ENCODE measurements at regions not wholly inside any gene's neighbourhood (a gene's known extent, or its start where the extent isn't known, plus 50 kb on each side); places are given as distances from the start of the nearest gene placed in this dataset.

GRCh38 chr5:3996707-3997336, 401.2 kb downstream of the IRX1 start:
- H3K4me3 Mint-ChIP-seq: no peak overlapping the region
- H3K4me1 Mint-ChIP-seq: peaks cover 16% of the 10 kb centered on the region
- peaks cover 5% of the 10 kb centered on the region for H3K9me3 Mint-ChIP-seq

GRCh38 chr5:3997670-3998069, 402.0 kb downstream of the IRX1 start:
- Histone ChIP-seq H3K9ac (ENCODE audit: extremely low read depth, low read length, poor library complexity, severe bottlenecking) (no peak overlapping the region), H3K36me3 (ENCODE audit: control insufficient read depth, insufficient read depth, low read length) (no peaks in the 10 kb centered on the region), H3K4me3 (ENCODE audit: low read length) (no peak overlapping the region), H3K4me1 (ENCODE audit: control insufficient read depth, insufficient read depth, low read length) (no peaks in the 10 kb centered on the region), H3K27ac (ENCODE audit: low read depth, low read length) (no peak overlapping the region), H3K9me3 (ENCODE audit: control insufficient read depth, low read length) (no peaks in the 10 kb centered on the region), H3K27me3 (ENCODE audit: control insufficient read depth, insufficient read depth, low read length, poor library complexity, severe bottlenecking) (no peaks in the 10 kb centered on the region)
- Mint-ChIP-seq H3K27ac (peak overlapping the region; percentile 21), H3K27me3 (ENCODE audit: insufficient read depth) (no peaks in the 10 kb centered on the region), H3K9me3 (no peaks in the 10 kb centered on the region), H3K36me3 (ENCODE audit: low read depth) (no peaks in the 10 kb centered on the region), H3K4me3 (no peak overlapping the region), H3K4me1 (peaks cover 16% of the 10 kb centered on the region)
- 92 to 100% methylated on average over 3 of the region's 4 CpGs for WGBS, 2 experiments (ENCODE audit: insufficient coverage in 1 of 2, insufficient read length in 1 of 2)
- no peak for TF ChIP-seq CTCF (conservative IDR thresholded peaks at IDR 0.05)
- no peak for DNase-seq

More at GRCh38 chr5:3996707-3997336, 401.2 kb downstream of the IRX1 start:
- H3K36me3 Mint-ChIP-seq (ENCODE audit: low read depth): no peaks in the 10 kb centered on the region
- Histone ChIP-seq H3K4me3 (ENCODE audit: low read length) (no peak overlapping the region), H3K9ac (ENCODE audit: extremely low read depth, low read length, poor library complexity, severe bottlenecking) (no peak overlapping the region), H3K9me3 (ENCODE audit: control insufficient read depth, low read length) (peaks cover 2% of the 10 kb centered on the region), H3K27ac (ENCODE audit: low read depth, low read length) (peak overlapping the region; percentile 29), H3K36me3 (ENCODE audit: control insufficient read depth, insufficient read depth, low read length) (no peaks in the 10 kb centered on the region), H3K27me3 (ENCODE audit: control insufficient read depth, insufficient read depth, low read length, poor library complexity, severe bottlenecking) (no peaks in the 10 kb centered on the region), H3K4me1 (ENCODE audit: control insufficient read depth, insufficient read depth, low read length) (no peaks in the 10 kb centered on the region)
- no peak overlapping the region for H3K27ac Mint-ChIP-seq
- no peak for DNase-seq
- 89 to 92% methylated on average over 8 to 11 of the region's 11 CpGs for WGBS, 2 experiments (ENCODE audit: insufficient coverage in 1 of 2, insufficient read length in 1 of 2)
- no peak for TF ChIP-seq CTCF (conservative IDR thresholded peaks at IDR 0.05)
- no peaks in the 10 kb centered on the region for H3K27me3 Mint-ChIP-seq (ENCODE audit: insufficient read depth)

- H3K27ac Mint-ChIP-seq: no peak overlapping the region
- H3K27me3 Mint-ChIP-seq (ENCODE audit: insufficient read depth): no peaks in the 10 kb centered on the region
- H3K4me3 ChIP-seq (ENCODE audit: low read length): no peak overlapping the region
- TF ChIP-seq CTCF (conservative IDR thresholded peaks at IDR 0.05): no peak
- H3K9ac ChIP-seq (ENCODE audit: extremely low read depth, low read length, poor library complexity, severe bottlenecking): no peak overlapping the region
- H3K9me3 ChIP-seq (ENCODE audit: control insufficient read depth, low read length): no peaks in the 10 kb centered on the region
- 94 to 100% methylated on average over 1 to 4 of the region's 4 CpGs for WGBS, 2 experiments (ENCODE audit: insufficient coverage in 1 of 2, insufficient read length in 1 of 2)
- H3K9me3 Mint-ChIP-seq: no peaks in the 10 kb centered on the region
- no peaks in the 10 kb centered on the region for H3K4me1 ChIP-seq (ENCODE audit: control insufficient read depth, insufficient read depth, low read length)
- no peak overlapping the region for H3K27ac ChIP-seq (ENCODE audit: low read depth, low read length)
- H3K27me3 ChIP-seq (ENCODE audit: control insufficient read depth, insufficient read depth, low read length, poor library complexity, severe bottlenecking): no peaks in the 10 kb centered on the region
- H3K4me3 Mint-ChIP-seq: no peak overlapping the region
- DNase-seq: no peak
- H3K4me1 Mint-ChIP-seq: peaks cover 16% of the 10 kb centered on the region
- H3K36me3 ChIP-seq (ENCODE audit: control insufficient read depth, insufficient read depth, low read length): no peaks in the 10 kb centered on the region
- no peaks in the 10 kb centered on the region for H3K36me3 Mint-ChIP-seq (ENCODE audit: low read depth)
Measured at GRCh38 chr5:3999929-4000328, 404.3 kb downstream of the IRX1 start.

Measured in endodermal cell (in vitro differentiated cells).